GM23338 (cell line): ENCODE measurements at regions not wholly inside any gene's neighbourhood (a gene's known extent, or its start where the extent isn't known, plus 50 kb on each side); places are given as distances from the start of the nearest gene placed in this dataset.

Experiments used
- ATAC-seq: fragments of 200-7000 bp; cut with Tn5 transposase; 3 replicates; pipeline ENCODE4 v1.9.1; 2020
- DNase-seq: peaks from one replicate; pipeline ENCODE4 v3.0.0-alpha.2; 2015; ENCODE audit warnings: low spot score
- H2AFZ ChIP-seq: fragments of 200-600 bp; sonication (generic); 2 replicates; pipeline ENCODE4 v1.8.0; 2016; ENCODE audit warnings: antibody characterized with exemption, mild to moderate bottlenecking, moderate library complexity
- H3F3A ChIP-seq: fragments of 200-600 bp; sonication (generic); replicated peaks from 2 replicates; pipeline ENCODE4 v1.8.0; 2017; ENCODE audit warnings: antibody characterized with exemption, mixed run types, low read depth
- H3K27ac ChIP-seq: fragments of 200-600 bp; sonication (generic); 2 replicates; pipeline ENCODE4 v1.6.1; 2016; ENCODE audit warnings: low read depth
- H3K27me3 ChIP-seq: fragments of 200-600 bp; sonication (generic); 2 replicates; pipeline ENCODE4 v1.8.0; 2016; ENCODE audit warnings: mild to moderate bottlenecking, mixed run types, moderate library complexity; ENCODE audit not compliant: insufficient read depth
- H3K36me3 ChIP-seq: fragments of 200-600 bp; sonication (generic); 2 replicates; pipeline ENCODE4 v1.8.0; 2016; ENCODE audit warnings: mild to moderate bottlenecking; ENCODE audit not compliant: insufficient read depth
- H3K4me1 ChIP-seq: fragments of 200-600 bp; sonication (generic); 2 replicates; pipeline ENCODE4 v1.8.0; 2016; ENCODE audit warnings: mild to moderate bottlenecking, moderate library complexity; ENCODE audit not compliant: insufficient read depth
- H3K4me2 ChIP-seq: fragments of 200-600 bp; sonication (generic); 2 replicates; pipeline ENCODE4 v1.7.1; 2017; ENCODE audit warnings: mixed run types
- H3K4me3 ChIP-seq: fragments of 200-600 bp; sonication (generic); 2 replicates; pipeline ENCODE4 v1.6.1; 2016; ENCODE audit warnings: mixed run types
- H3K79me2 ChIP-seq: fragments of 200-600 bp; sonication (generic); replicated peaks from 2 replicates; pipeline ENCODE4 v1.8.0; 2017; ENCODE audit warnings: mild to moderate bottlenecking; ENCODE audit not compliant: insufficient read depth
- H3K9me2 ChIP-seq: fragments of 200-600 bp; sonication (generic); 2 replicates; pipeline ENCODE4 v1.8.0; 2017; ENCODE audit not compliant: insufficient read depth
- H4K20me1 ChIP-seq: fragments of 200-600 bp; sonication (generic); replicated peaks from 2 replicates; pipeline ENCODE4 v1.8.0; 2017; ENCODE audit warnings: mild to moderate bottlenecking; ENCODE audit not compliant: insufficient read depth
- H3K27ac Mint-ChIP-seq: 2 replicates; pipeline ENCODE4 v1.8.0; 2020; ENCODE audit warnings: inconsistent platforms, mild to moderate bottlenecking, moderate library complexity, mixed read lengths
- H3K27me3 Mint-ChIP-seq: 3 replicates; pipeline ENCODE4 v1.8.0; 2022; ENCODE audit warnings: low read depth, mild to moderate bottlenecking, moderate library complexity, mixed read lengths, inconsistent platforms; ENCODE audit not compliant: insufficient read depth, poor library complexity
- H3K36me3 Mint-ChIP-seq: 3 replicates; pipeline ENCODE4 v1.8.0; 2021; ENCODE audit warnings: low read depth, mild to moderate bottlenecking, inconsistent platforms, moderate library complexity, mixed read lengths
- H3K4me1 Mint-ChIP-seq: 3 replicates; pipeline ENCODE4 v1.8.0; 2020; ENCODE audit warnings: mild to moderate bottlenecking, inconsistent platforms, mixed read lengths
- H3K4me3 Mint-ChIP-seq: 3 replicates; pipeline ENCODE4 v1.8.0; 2021; ENCODE audit warnings: moderate library complexity, mild to moderate bottlenecking, inconsistent platforms, mixed read lengths
- H3K9me3 Mint-ChIP-seq: 3 replicates; pipeline ENCODE4 v1.8.0; 2020; ENCODE audit warnings: moderate library complexity, mild to moderate bottlenecking, inconsistent platforms, mixed read lengths
- CREB1 ChIP-seq: fragments of 250-450 bp; sonication (Bioruptor Pico); IDR thresholded peaks from 2 replicates; pipeline ENCODE4 v1.5.0; 2020; ENCODE audit warnings: low read depth, mild to moderate bottlenecking, moderate library complexity
- CTCF ChIP-seq, 2 experiments: fragments of 200-600 bp in 1 of 2; sonication (generic) in 1 of 2; conservative IDR thresholded peaks; 2 replicates each; pipeline versions ENCODE4 v1.5.1 to v1.6.1; 2016 to 2017; ENCODE audit warnings: antibody characterized with exemption in 2 of 2, low read depth in 2 of 2, mild to moderate bottlenecking in 2 of 2, moderate library complexity in 1 of 2
- ETS1 ChIP-seq: IDR thresholded peaks from 2 replicates; pipeline ENCODE4 v1.6.1; 2016; ENCODE audit warnings: antibody characterized with exemption
- EZH2 ChIP-seq: fragments of 200-600 bp; sonication (generic); IDR thresholded peaks from one replicate; pipeline ENCODE4 v1.8.0; 2017; ENCODE audit warnings: antibody characterized with exemption, mild to moderate bottlenecking, low read depth; ENCODE audit not compliant: unreplicated experiment
- EZH2phosphoT487 ChIP-seq: fragments of 200-600 bp; sonication (generic); IDR thresholded peaks from one replicate; pipeline ENCODE4 v1.8.1; 2018; ENCODE audit warnings: antibody characterized with exemption; ENCODE audit not compliant: unreplicated experiment
- JUNB ChIP-seq: IDR thresholded peaks from one replicate; pipeline ENCODE4 v1.6.1; 2016; ENCODE audit warnings: antibody characterized with exemption; ENCODE audit not compliant: unreplicated experiment
- NANOG ChIP-seq: IDR thresholded peaks from 2 replicates; pipeline ENCODE4 v1.6.1; 2016; ENCODE audit warnings: antibody characterized with exemption, borderline replicate concordance
- POLR2AphosphoS5 ChIP-seq: IDR thresholded peaks from 2 replicates; pipeline ENCODE4 v1.6.1; 2016; ENCODE audit warnings: antibody characterized with exemption, low read depth
- REST ChIP-seq: IDR thresholded peaks from one replicate; pipeline ENCODE4 v1.6.1; 2018; ENCODE audit warnings: antibody characterized with exemption; ENCODE audit not compliant: unreplicated experiment
- STAT1 ChIP-seq: IDR thresholded peaks from one replicate; pipeline ENCODE4 v1.6.1; 2016; ENCODE audit warnings: antibody characterized with exemption; ENCODE audit not compliant: unreplicated experiment
- ZNF114 ChIP-seq: fragments of 250-450 bp; sonication (Bioruptor Pico); IDR thresholded peaks from 2 replicates; pipeline ENCODE4 v1.5.0; 2020; ENCODE audit warnings: mild to moderate bottlenecking, moderate library complexity
- ZNF331 ChIP-seq: fragments of 250-450 bp; sonication (Bioruptor Pico); IDR thresholded peaks from 2 replicates; pipeline ENCODE4 v1.5.0; 2020; ENCODE audit warnings: low read depth, mild to moderate bottlenecking, moderate library complexity
- TF ChIP-seq, protein P1 (sequence below): fragments of 250-450 bp; sonication (Bioruptor Pico); IDR thresholded peaks from 2 replicates; pipeline ENCODE4 v1.5.0; 2020; ENCODE audit warnings: mild to moderate bottlenecking, moderate library complexity

- Histone ChIP-seq H3K27ac (no peak overlapping the region), H3K36me3 (no peaks in the 10 kb centered on the region), H4K20me1 (no peaks in the 10 kb centered on the region), H3K4me3 (no peak overlapping the region), H3F3A (no peaks in the 10 kb centered on the region), H3K9me2 (no peaks in the 10 kb centered on the region), H3K79me2 (no peaks in the 10 kb centered on the region), H3K27me3 (no peaks in the 10 kb centered on the region), H3K4me1 (peaks cover 2% of the 10 kb centered on the region; the same call in 1 of the 2 replicates), H2AFZ (no peak overlapping the region), H3K4me2 (no peak overlapping the region)
- H3K36me3 Mint-ChIP-seq, result no peaks in the 10 kb centered on the region
- peaks cover 6% of the 10 kb centered on the region for H3K27me3 Mint-ChIP-seq
- H3K9me3 Mint-ChIP-seq, result no peaks in the 10 kb centered on the region
- TF ChIP-seq EZH2phosphoT487 (no peak), JUNB (no peak), CTCF (conservative IDR thresholded peaks at IDR 0.05; ENCODE audit: low read depth in 2 of 2) (no peak), CREB1 (CRISPR knock-in tag) (no peak), ETS1 (no peak), STAT1 (no peak), REST (no peak), EZH2 (no peak), NANOG (no peak), ZNF331 (CRISPR knock-in tag) (no peak), ZNF114 (CRISPR knock-in tag) (no peak), POLR2AphosphoS5 (no peak)
- TF ChIP-seq, protein P1, sequence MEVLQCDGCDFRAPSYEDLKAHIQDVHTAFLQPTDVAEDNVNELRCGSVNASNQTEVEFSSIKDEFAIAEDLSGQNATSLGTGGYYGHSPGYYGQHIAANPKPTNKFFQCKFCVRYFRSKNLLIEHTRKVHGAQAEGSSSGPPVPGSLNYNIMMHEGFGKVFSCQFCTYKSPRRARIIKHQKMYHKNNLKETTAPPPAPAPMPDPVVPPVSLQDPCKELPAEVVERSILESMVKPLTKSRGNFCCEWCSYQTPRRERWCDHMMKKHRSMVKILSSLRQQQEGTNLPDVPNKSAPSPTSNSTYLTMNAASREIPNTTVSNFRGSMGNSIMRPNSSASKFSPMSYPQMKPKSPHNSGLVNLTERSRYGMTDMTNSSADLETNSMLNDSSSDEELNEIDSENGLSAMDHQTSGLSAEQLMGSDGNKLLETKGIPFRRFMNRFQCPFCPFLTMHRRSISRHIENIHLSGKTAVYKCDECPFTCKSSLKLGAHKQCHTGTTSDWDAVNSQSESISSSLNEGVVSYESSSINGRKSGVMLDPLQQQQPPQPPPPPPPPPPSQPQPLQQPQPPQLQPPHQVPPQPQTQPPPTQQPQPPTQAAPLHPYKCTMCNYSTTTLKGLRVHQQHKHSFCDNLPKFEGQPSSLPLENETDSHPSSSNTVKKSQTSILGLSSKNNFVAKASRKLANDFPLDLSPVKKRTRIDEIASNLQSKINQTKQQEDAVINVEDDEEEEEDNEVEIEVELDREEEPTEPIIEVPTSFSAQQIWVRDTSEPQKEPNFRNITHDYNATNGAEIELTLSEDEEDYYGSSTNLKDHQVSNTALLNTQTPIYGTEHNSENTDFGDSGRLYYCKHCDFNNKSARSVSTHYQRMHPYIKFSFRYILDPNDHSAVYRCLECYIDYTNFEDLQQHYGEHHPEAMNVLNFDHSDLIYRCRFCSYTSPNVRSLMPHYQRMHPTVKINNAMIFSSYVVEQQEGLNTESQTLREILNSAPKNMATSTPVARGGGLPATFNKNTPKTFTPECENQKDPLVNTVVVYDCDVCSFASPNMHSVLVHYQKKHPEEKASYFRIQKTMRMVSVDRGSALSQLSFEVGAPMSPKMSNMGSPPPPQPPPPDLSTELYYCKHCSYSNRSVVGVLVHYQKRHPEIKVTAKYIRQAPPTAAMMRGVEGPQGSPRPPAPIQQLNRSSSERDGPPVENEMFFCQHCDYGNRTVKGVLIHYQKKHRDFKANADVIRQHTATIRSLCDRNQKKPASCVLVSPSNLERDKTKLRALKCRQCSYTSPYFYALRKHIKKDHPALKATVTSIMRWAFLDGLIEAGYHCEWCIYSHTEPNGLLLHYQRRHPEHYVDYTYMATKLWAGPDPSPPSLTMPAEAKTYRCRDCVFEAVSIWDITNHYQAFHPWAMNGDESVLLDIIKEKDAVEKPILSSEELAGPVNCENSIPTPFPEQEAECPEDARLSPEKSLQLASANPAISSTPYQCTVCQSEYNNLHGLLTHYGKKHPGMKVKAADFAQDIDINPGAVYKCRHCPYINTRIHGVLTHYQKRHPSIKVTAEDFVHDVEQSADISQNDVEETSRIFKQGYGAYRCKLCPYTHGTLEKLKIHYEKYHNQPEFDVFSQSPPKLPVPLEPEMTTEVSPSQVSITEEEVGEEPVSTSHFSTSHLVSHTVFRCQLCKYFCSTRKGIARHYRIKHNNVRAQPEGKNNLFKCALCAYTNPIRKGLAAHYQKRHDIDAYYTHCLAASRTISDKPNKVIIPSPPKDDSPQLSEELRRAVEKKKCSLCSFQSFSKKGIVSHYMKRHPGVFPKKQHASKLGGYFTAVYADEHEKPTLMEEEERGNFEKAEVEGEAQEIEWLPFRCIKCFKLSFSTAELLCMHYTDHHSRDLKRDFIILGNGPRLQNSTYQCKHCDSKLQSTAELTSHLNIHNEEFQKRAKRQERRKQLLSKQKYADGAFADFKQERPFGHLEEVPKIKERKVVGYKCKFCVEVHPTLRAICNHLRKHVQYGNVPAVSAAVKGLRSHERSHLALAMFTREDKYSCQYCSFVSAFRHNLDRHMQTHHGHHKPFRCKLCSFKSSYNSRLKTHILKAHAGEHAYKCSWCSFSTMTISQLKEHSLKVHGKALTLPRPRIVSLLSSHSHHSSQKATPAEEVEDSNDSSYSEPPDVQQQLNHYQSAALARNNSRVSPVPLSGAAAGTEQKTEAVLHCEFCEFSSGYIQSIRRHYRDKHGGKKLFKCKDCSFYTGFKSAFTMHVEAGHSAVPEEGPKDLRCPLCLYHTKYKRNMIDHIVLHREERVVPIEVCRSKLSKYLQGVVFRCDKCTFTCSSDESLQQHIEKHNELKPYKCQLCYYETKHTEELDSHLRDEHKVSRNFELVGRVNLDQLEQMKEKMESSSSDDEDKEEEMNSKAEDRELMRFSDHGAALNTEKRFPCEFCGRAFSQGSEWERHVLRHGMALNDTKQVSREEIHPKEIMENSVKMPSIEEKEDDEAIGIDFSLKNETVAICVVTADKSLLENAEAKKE, result no peak
- DNase-seq (no peak), ATAC-seq (peak; percentile 23; the same call in 1 of the 3 replicates)
- no peak overlapping the region for H3K27ac Mint-ChIP-seq
- peaks cover 13% of the 10 kb centered on the region for H3K4me1 Mint-ChIP-seq
- H3K4me3 Mint-ChIP-seq, result no peak overlapping the region
Measured at GRCh38 chr11:8803973-8804372, 107.0 kb upstream of the AKIP1 start.
